Prostate gland (tissue), 2 donors: ENCODE measurements at regions not wholly inside any gene's neighbourhood (a gene's known extent, or its start where the extent isn't known, plus 50 kb on each side); places are given as distances from the start of the nearest gene placed in this dataset.

Source experiments
- POLR2A ChIP-seq: fragments of 450-650 bp; IDR thresholded peaks from one replicate; pipeline ENCODE4 v1.6.1; 2016; ENCODE audit warnings: antibody characterized with exemption, mild to moderate bottlenecking
- POLR2AphosphoS5 ChIP-seq: sonication (generic); formaldehyde crosslinking; IDR thresholded peaks from one replicate; pipeline ENCODE4 v1.6.1; 2017; ENCODE audit warnings: antibody characterized with exemption
- TF ChIP-seq, protein P1 (sequence below), 4 experiments: fragments of 200-600 bp in 2 of 4; fragments of 450-650 bp in 2 of 4; sonication (generic) in 2 of 4; IDR thresholded peaks; 1 replicate in 3 of 4; 2 replicates in 1 of 4; pipeline ENCODE4 v1.5.1; 2016 to 2019; ENCODE audit warnings: antibody characterized with exemption in 4 of 4, mild to moderate bottlenecking in 2 of 4, moderate library complexity in 2 of 4

DNA sequence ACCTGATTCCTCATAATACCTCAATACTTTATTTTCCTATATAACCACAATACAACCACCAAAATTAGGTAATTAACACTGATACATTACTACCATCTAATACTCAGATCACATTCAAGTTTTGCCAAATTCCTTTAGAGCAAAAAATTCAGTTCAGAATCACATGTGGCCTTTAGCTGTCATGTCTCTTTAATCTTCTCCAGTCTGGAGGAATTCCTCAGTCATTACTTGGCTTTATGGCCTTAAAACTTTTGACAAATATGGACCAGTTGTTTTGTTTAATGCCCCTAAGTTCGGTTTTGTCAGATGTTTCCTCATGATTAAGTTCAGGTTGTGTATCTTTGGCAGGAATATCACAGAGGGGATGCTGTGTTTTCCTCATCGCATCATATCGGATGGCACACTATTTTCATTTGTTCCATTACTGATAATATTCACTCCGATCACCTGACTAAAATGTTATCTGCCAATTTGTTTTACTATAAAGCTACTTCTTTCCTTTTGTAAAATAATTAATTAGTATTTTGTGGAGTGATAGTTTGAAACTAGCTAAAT lies 51.2 kb upstream of the AKIRIN2 start:
- TF ChIP-seq, protein P1, sequence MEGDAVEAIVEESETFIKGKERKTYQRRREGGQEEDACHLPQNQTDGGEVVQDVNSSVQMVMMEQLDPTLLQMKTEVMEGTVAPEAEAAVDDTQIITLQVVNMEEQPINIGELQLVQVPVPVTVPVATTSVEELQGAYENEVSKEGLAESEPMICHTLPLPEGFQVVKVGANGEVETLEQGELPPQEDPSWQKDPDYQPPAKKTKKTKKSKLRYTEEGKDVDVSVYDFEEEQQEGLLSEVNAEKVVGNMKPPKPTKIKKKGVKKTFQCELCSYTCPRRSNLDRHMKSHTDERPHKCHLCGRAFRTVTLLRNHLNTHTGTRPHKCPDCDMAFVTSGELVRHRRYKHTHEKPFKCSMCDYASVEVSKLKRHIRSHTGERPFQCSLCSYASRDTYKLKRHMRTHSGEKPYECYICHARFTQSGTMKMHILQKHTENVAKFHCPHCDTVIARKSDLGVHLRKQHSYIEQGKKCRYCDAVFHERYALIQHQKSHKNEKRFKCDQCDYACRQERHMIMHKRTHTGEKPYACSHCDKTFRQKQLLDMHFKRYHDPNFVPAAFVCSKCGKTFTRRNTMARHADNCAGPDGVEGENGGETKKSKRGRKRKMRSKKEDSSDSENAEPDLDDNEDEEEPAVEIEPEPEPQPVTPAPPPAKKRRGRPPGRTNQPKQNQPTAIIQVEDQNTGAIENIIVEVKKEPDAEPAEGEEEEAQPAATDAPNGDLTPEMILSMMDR (IDR thresholded peaks at IDR 0.05) = no peak
- TF ChIP-seq POLR2A = no peak
- TF ChIP-seq POLR2AphosphoS5 = no peak
